NT2/D1 (cell line): ENCODE measurements at regions not wholly inside any gene's neighbourhood (a gene's known extent, or its start where the extent isn't known, plus 50 kb on each side); places are given as distances from the start of the nearest gene placed in this dataset.

ENCODE experiments used
- SUZ12 ChIP-seq: IDR thresholded peaks from 2 replicates; pipeline ENCODE4 v1.6.1; 2011; ENCODE audit not compliant: insufficient read length, insufficient read depth; ENCODE audit errors: extremely low read depth
- YY1 ChIP-seq: IDR thresholded peaks from 2 replicates; pipeline ENCODE4 v1.6.1; 2011; ENCODE audit not compliant: insufficient read length, insufficient read depth
- ZNF274 ChIP-seq: IDR thresholded peaks from 2 replicates; pipeline ENCODE4 v1.6.1; 2011; ENCODE audit warnings: mild to moderate bottlenecking, low read depth, low read length

GRCh38 chr6:14209000-14209399 lies 91.4 kb downstream of the CD83 start:
- TF ChIP-seq YY1 (no peak), SUZ12 (no peak), ZNF274 (no peak)
